Stomach (tissue), 4 donors: ENCODE measurements at regions not wholly inside any gene's neighbourhood (a gene's known extent, or its start where the extent isn't known, plus 50 kb on each side); places are given as distances from the start of the nearest gene placed in this dataset.

Source experiments
- CTCF ChIP-seq, 7 experiments: fragments of 450-650 bp in 4 of 7; fragments of 200-600 bp in 3 of 7; sonication (generic) in 3 of 7; IDR thresholded peaks; one replicate each; pipeline ENCODE4 v1.5.1; 2016 to 2019; ENCODE audit warnings: antibody characterized with exemption in 7 of 7, control low read depth in 2 of 7, mild to moderate bottlenecking in 1 of 7
- EP300 ChIP-seq: sonication (generic); formaldehyde crosslinking; IDR thresholded peaks from one replicate; pipeline ENCODE4 v1.6.1; 2017; ENCODE audit warnings: antibody characterized with exemption
- POLR2AphosphoS5 ChIP-seq, 3 donors: sonication (generic); formaldehyde crosslinking; IDR thresholded peaks; one replicate each; pipeline ENCODE4 v1.6.1; 2016; ENCODE audit warnings: antibody characterized with exemption in 3 of 3

- no peak for TF ChIP-seq CTCF (IDR thresholded peaks at IDR 0.05)
- TF ChIP-seq POLR2AphosphoS5 (IDR thresholded peaks at IDR 0.05), result no peak
- no peak for TF ChIP-seq EP300
Measured at GRCh38 chr16:79267781-79268180, 332.8 kb downstream of the MAF start.
